Parathyroid adenoma (tissue), 2 donors: ENCODE measurements at regions not wholly inside any gene's neighbourhood (a gene's known extent, or its start where the extent isn't known, plus 50 kb on each side); places are given as distances from the start of the nearest gene placed in this dataset.

Source experiments
- H2AFZ ChIP-seq: fragments of 300-600 bp; sonication (generic); one replicate; pipeline ENCODE4 v1.7.0; 2017; ENCODE audit warnings: antibody characterized with exemption, mild to moderate bottlenecking
- H3K27ac ChIP-seq: fragments of 300-600 bp; sonication (generic); one replicate; pipeline ENCODE4 v1.7.0; 2017
- H3K27me3 ChIP-seq: fragments of 300-600 bp; sonication (generic); one replicate; pipeline ENCODE4 v1.7.0; 2017; ENCODE audit warnings: low read length; ENCODE audit not compliant: control insufficient read depth, insufficient read depth
- H3K36me3 ChIP-seq: fragments of 300-600 bp; sonication (generic); one replicate; pipeline ENCODE4 v1.7.0; 2017; ENCODE audit warnings: low read length; ENCODE audit not compliant: control insufficient read depth, insufficient read depth
- H3K4me1 ChIP-seq: fragments of 300-600 bp; sonication (generic); one replicate; pipeline ENCODE4 v1.7.0; 2017; ENCODE audit warnings: control low read depth
- H3K4me2 ChIP-seq: fragments of 300-600 bp; sonication (generic); one replicate; pipeline ENCODE4 v1.7.0; 2017; ENCODE audit warnings: low read length
- H3K4me3 ChIP-seq: fragments of 300-600 bp; sonication (generic); one replicate; pipeline ENCODE4 v1.7.0; 2017; ENCODE audit warnings: low read depth, low read length
- H3K79me2 ChIP-seq: fragments of 300-600 bp; sonication (generic); one replicate; pipeline ENCODE4 v1.7.0; 2017; ENCODE audit warnings: control low read depth
- H3K9ac ChIP-seq: fragments of 300-600 bp; sonication (generic); one replicate; pipeline ENCODE4 v1.7.0; 2017; ENCODE audit warnings: mild to moderate bottlenecking
- H3K9me3 ChIP-seq: fragments of 300-600 bp; sonication (generic); one replicate; pipeline ENCODE4 v1.7.0; 2017; ENCODE audit warnings: low read length; ENCODE audit not compliant: control insufficient read depth
- CTCF ChIP-seq: fragments of 300-600 bp; sonication (generic); IDR thresholded peaks from one replicate; pipeline ENCODE4 v1.7.0; 2017; ENCODE audit warnings: antibody characterized with exemption, mild to moderate bottlenecking
- donor health status: primary hyperparathyroidism.

DNA sequence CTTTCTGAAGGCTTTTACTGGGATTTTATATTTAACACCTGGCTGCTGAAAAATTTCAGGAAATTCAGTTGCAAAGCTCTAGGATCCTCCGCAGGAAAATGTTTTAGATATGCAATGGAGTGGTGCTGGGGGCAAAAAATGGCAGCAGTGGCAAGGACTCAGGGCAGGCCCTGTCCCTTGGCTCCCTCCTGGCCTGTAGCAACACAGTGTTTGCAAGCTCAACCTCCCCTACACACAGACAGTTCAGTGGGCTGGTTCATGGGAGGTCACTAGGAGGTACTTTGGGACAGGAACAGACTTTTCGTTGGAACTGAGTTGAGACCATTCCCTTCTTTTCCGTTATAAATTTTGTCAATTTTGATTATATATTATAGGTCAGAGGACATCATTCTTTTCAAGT, 270.4 kb downstream of the ADAMTS20 start:
- Histone ChIP-seq H3K36me3 (no peaks in the 10 kb centered on the region), H3K9me3 (no peaks in the 10 kb centered on the region), H3K79me2 (no peaks in the 10 kb centered on the region), H3K4me2 (no peak overlapping the region), H3K27me3 (no peaks in the 10 kb centered on the region), H3K27ac (no peak overlapping the region), H2AFZ (no peak overlapping the region), H3K4me3 (no peak overlapping the region), H3K9ac (no peak overlapping the region), H3K4me1 (no peaks in the 10 kb centered on the region)
- TF ChIP-seq CTCF = no peak

GRCh38 chr12:43278541-43278832, 273.5 kb downstream of the ADAMTS20 start:
- no peak for TF ChIP-seq CTCF
- Histone ChIP-seq H3K9ac (no peak overlapping the region), H3K36me3 (no peaks in the 10 kb centered on the region), H3K4me2 (peak overlapping the region; percentile 20), H3K4me3 (no peak overlapping the region), H3K27me3 (no peaks in the 10 kb centered on the region), H3K27ac (no peak overlapping the region), H3K79me2 (no peaks in the 10 kb centered on the region), H3K9me3 (no peaks in the 10 kb centered on the region), H3K4me1 (no peaks in the 10 kb centered on the region), H2AFZ (no peak overlapping the region)

DNA sequence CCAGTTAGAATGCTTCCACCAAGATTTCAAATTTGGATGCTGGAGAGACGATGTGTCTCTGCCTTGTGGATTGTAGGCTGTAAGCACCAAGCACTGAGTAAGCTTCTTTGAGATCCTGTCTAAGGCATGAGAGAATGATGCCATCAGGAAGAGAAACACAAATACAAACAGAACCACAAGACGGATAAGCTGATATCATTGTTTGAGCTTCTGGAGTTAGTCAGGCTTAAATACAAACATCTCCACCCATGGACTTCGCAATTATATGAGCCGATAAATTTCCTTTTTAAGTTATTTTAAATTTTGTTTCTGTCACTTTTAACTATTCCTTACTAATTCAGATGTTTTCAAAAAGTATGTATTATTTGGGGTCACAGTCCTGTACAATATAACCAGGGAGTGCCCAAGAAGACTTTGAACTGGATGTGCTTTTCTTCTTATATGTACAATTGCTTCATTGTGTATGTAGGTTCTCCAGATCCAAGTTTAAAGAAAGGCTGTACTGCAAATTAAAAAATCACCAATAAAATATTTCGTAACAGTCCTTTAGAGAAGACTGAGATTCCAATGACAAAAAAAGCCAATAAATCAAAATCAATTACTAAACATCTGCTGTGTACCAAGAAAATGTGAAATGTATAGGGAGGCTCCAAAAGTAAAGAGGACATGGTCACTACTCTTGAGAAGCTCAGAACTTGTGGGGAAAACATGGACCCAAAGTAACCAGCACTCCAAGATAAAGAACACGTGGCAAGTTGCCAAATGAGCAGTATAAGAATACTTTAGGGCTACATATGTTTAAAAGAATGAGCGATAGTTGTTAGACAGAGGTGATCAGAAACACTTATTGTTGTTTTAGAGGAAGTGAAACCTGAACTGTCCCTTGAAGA, 274.1 kb downstream of the ADAMTS20 start:
- Histone ChIP-seq H3K79me2 (no peaks in the 10 kb centered on the region), H3K9me3 (no peaks in the 10 kb centered on the region), H3K36me3 (no peaks in the 10 kb centered on the region), H3K9ac (no peak overlapping the region), H3K4me1 (no peaks in the 10 kb centered on the region), H2AFZ (no peak overlapping the region), H3K4me2 (peak overlapping the region; percentile 20), H3K27ac (no peak overlapping the region), H3K27me3 (no peaks in the 10 kb centered on the region), H3K4me3 (no peak overlapping the region)
- no peak for TF ChIP-seq CTCF

- Histone ChIP-seq H3K4me1 (no peaks in the 10 kb centered on the region), H3K79me2 (no peaks in the 10 kb centered on the region), H3K9ac (no peak overlapping the region), H3K27me3 (no peaks in the 10 kb centered on the region), H3K4me2 (no peak overlapping the region), H3K36me3 (no peaks in the 10 kb centered on the region), H3K4me3 (no peak overlapping the region), H3K27ac (no peak overlapping the region), H2AFZ (no peak overlapping the region), H3K9me3 (no peaks in the 10 kb centered on the region)
- no peak for TF ChIP-seq CTCF
Observed at GRCh38 chr12:43273467-43273866, 278.5 kb downstream of the ADAMTS20 start.

DNA sequence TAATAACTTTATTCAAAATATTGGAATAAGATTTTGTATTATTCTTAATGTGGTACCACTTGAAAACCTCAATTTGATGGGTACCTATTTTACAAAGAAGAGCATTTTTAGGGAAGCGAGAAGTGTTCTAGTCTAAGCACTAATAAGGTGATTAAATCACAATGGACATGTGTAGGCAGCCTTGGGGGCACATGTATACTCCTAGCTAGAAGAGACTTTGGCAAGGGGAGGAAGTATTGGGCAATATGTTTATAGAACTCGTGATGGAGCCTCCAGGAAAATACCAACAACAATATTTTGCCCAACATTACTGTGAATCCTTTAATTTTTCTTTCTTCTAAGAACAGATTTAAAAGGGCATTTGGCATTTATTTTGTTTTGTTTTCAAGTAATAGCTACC, 280.3 kb downstream of the ADAMTS20 start:
- Histone ChIP-seq H3K4me3 (no peak overlapping the region), H3K4me2 (no peak overlapping the region), H2AFZ (no peak overlapping the region), H3K27ac (no peak overlapping the region), H3K9me3 (no peaks in the 10 kb centered on the region), H3K79me2 (no peaks in the 10 kb centered on the region), H3K4me1 (no peaks in the 10 kb centered on the region), H3K9ac (no peak overlapping the region), H3K36me3 (no peaks in the 10 kb centered on the region), H3K27me3 (no peaks in the 10 kb centered on the region)
- no peak for TF ChIP-seq CTCF
